Left ventricle myocardium superior (tissue), 1 donor: ENCODE measurements at regions not wholly inside any gene's neighbourhood (a gene's known extent, or its start where the extent isn't known, plus 50 kb on each side); places are given as distances from the start of the nearest gene placed in this dataset.
"Not testable (repeated sequence)": the region's sequence is repeated elsewhere in the genome, so short reads cannot be mapped to it uniquely, and the experiment has no call there.

Source experiments
- ATAC-seq: fragments of 200-7000 bp; cut with Tn5 transposase; one replicate; pipeline ENCODE4 v1.9.1; 2020; ENCODE audit warnings: mild to moderate bottlenecking, moderate library complexity
- DNase-seq: peaks from one replicate; pipeline ENCODE4 v3.0.0-alpha.2; 2020
- intact Hi-C: fragments of 100-400 bp; cut with micrococcal nuclease; formaldehyde crosslinking; loops from one replicate; pipeline ENCODE4 v1.11.0; 2022
- donor health status: DM: no; HTN: yes; CAD: no; lungs with severe emphysema.

DNA sequence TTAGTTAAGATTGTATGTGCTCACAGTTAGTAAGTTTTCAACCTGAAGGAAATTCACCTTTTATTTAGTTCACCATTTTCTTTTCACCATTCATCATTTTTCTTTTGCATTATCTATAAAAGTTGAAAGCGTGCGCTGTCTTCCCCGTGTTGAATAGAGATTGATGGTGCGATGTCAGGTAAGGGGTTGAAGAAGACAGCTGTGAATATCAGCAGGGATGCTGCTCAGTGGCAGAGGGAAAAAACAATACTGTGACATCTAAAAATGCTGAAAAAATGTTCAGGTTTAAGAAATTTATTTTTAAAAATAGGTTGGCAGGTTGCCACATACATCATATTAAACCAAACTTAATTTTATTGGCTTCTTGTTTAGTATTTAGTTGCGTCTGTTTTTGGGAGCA is 815.0 kb downstream of the DTWD2 start:
- intact Hi-C loops, result no loop called here
- DNase-seq (no peak), ATAC-seq (no peak)

DNA sequence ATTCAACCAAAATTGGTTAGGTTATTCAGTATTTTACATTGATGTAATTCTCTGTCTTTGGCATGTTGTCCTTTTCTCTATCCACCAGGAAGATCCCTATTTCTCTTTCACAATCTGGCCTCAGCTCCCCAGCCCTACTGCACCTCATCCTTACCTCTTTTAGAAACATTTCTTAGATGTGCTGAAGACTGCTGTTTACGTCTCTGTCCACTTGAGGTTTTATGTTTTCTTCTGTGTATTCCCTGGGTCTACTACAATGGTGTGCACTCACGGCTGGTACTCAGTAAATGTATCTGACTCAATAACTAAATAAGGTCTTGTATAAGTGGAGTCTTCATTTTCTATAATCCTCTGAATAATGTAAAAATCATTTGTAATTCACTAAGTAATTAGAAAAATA is 822.7 kb downstream of the DTWD2 start:
- intact Hi-C loops, result no loop called here
- no peak for DNase-seq
- ATAC-seq, result no peak

DNA sequence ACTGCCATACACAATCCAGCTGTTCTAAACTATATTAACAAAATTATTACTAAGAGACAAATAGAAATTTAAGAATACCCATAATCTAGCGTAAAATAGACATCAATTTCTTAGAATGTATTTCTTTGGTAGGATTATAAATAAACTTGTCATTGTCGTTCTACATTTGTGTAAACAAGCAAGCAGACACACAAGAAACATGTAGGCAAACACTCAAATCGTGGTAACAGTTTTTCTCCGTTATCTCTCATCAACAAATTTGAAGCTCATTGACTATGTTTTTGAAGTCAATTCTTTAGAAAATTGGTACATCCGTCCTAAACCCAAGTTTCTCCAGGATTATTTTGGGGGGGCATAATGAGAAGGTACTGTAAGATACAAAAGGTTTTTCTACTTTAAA is 832.2 kb downstream of the DTWD2 start:
- ATAC-seq, result no peak
- intact Hi-C loops, result no loop called here
- DNase-seq, result no peak

GRCh38 chr5:118146824-118147223 is 841.5 kb downstream of the DTWD2 start:
- intact Hi-C loops, result no loop called here
- DNase-seq (no peak), ATAC-seq (no peak)

GRCh38 chr5:118144540-118144939 is 843.8 kb downstream of the DTWD2 start:
- no peak for ATAC-seq
- intact Hi-C loops, result no loop called here
- DNase-seq, result no peak

GRCh38 chr5:118139361-118139760 is 849.0 kb downstream of the DTWD2 start:
- DNase-seq, result no peak
- intact Hi-C loops, result no loop called here
- ATAC-seq, result no peak

DNA sequence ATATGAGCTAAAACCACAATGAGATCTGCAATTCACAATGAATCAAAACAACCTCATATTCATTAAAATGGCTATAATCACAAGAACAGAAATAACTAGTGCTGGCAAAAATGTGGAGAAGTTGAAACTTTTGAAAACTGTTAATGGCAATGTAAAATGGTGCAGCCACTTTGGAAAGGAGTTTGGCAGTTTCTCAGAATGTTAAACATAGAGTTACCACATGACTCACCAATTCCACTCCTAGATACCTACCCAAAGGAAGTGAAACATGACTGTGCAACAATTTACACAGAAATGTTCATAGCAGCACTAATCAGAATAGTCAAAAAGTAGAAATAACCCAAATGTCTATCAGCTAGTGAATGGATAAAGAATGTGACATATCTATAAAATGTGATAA is 862.2 kb downstream of the DTWD2 start:
- no peak for ATAC-seq
- intact Hi-C loops, result no loop called here
- no peak for DNase-seq

DNA sequence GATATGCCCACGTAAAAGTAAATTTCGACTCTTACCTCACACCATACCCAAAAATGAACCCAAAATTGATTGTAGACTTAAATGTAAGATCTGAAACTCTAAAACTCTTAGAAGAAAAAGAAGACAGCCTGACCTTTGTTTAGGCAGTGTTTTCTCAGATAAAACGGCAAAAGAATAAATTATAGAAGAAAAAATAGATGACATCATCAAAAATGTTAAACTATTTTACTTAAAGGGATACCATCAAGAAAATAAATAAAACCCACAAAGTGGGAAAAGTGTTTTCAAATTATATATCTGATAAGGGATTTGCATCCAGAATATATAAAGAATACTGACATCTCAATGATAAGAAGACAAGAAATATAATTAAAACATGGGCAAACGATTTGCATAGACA is 862.7 kb downstream of the DTWD2 start:
- ATAC-seq, result no peak
- DNase-seq, result no peak
- intact Hi-C loops, result no loop called here

DNA sequence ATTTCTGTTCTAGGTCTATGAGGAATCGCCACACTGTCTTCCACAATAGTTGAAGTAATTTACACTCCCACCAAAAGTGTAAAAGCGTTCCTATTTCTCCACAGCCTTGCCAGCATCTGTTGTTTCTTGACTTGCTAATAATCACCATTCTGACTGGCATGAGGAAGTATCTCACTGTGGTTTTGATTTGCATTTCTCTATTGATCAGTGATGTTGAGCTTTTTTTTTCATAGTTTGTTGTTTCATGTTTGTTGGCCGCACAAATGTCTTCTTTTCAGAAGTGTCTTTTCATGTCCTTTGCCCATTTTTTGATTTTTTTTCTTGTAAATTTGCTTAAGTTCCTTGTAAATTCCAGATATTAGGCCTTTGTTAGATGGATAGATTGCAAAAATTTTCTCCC is 867.1 kb downstream of the DTWD2 start:
- ATAC-seq (no peak), DNase-seq (no peak)
- intact Hi-C loops, result no loop called here

GRCh38 chr5:118115791-118116190 is 872.6 kb downstream of the DTWD2 start:
- DNase-seq (no peak), ATAC-seq (no peak)
- intact Hi-C loops, result no loop called here

GRCh38 chr5:118111956-118112355 is 876.4 kb downstream of the DTWD2 start:
- intact Hi-C loops, result no loop called here
- DNase-seq (no peak), ATAC-seq (no peak)

DNA sequence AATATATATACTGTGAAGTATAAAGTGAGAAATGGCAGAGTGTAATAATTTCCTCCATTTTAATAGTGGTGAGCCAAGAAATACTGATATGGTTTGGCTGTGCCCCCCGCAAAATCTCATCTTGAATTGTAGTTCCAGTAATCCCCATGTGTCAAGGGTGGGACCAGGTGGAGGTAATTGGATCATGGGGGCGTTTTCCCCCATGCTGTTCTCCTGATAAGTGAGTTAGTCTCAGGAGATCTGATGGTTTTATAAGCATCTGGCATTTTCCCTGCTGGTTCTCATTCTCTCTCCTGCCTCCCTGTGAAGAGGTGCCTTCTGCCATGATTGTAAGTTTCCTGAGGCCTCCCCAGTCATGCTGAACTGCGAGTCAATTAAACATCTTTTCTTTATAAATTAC is 881.1 kb downstream of the DTWD2 start:
- DNase-seq, intact Hi-C loops, ATAC-seq: not testable (repeated sequence)

DNA sequence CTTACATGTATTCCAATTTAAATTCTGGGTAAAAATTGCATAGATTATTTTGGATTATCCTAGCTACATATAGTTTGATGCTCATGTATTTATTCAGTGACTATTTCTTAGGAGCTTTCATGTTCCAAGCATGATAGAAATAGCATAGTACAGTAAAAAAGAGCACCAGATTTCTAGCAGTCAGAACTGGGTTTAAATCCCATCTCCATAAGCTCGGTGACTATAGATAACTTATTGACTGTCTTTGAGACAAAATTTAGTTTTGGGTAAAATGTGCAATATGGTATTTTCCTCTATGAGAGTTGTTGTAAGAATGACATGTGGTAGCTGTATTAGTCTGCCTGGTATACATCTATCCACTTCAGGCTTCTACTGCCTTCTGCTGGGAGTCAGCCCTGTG is 889.6 kb downstream of the DTWD2 start:
- ATAC-seq, result no peak
- no peak for DNase-seq
- intact Hi-C loops, result no loop called here

- DNase-seq, result no peak
- ATAC-seq, result no peak
- intact Hi-C loops, result no loop called here
Measured at GRCh38 chr5:118095115-118095514, 893.2 kb downstream of the DTWD2 start.

DNA sequence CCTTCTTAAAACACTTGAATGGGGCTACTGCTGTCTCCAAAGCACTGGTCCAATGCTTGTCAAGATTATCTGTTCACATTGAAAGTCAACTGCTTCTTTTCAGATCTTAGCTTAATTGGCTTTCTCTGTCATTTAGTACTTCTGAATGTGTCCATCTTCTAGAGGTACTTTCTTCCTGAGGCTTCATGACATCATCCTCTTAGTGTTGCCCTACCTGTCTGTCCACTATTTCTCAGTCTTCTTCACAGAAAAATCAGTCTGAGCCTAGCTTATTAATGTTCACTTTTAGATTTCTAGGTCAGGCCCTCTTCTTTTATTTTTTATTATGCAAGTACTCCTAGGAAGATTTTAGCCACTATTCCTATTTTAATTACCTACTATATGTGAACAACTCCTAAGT is 899.9 kb downstream of the DTWD2 start:
- DNase-seq, result no peak
- no peak for ATAC-seq
- intact Hi-C loops, result no loop called here

GRCh38 chr5:118076490-118076889 is 911.9 kb downstream of the DTWD2 start:
- intact Hi-C loops, result no loop called here
- no peak for ATAC-seq
- DNase-seq, result no peak

DNA sequence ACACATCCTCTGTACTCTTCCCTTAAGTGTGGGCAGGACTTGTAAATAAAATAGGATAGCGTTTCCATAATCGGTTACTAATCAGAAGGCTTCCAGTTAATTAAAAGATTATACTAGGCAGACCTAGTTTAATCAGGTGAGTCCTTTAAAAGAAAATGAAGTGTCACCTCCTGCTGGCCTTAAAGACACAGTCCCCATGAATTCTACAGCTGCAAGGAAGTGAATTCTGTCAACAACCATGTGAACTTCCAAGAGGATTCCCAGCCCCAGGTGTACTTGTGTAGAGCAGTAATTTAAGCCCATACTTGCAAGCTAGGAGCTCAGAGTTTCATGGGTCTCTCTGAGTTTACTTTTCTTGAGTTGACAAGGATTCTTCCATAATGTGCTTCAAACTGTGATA is 918.3 kb downstream of the DTWD2 start:
- ATAC-seq, result no peak
- DNase-seq, result no peak
- intact Hi-C loops, result no loop called here

DNA sequence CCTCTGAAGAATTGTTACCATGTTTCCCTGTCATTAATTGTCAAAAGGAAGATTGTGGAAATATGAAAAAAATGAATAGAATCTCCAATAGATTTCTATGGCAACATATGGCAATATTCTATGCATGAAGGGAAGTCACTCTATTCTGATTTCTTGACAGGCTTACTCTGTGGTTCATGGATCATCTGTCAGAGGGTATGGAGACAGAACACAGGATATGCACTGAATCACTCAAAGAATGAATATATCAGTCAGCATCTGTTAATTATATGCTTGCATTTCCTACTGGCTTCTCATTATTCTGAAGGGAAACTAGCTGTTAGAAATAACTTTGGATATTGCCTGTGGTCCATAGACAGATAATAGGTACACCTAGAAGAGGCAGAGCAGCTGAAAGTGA is 918.9 kb downstream of the DTWD2 start:
- intact Hi-C loops, result no loop called here

GRCh38 chr5:118068886-118069285 is 919.5 kb downstream of the DTWD2 start:
- intact Hi-C loops, result no loop called here
- no peak for DNase-seq
- no peak for ATAC-seq

More for the DNA sequence above, 918.9 kb downstream of the DTWD2 start:
- ATAC-seq (no peak), DNase-seq (no peak)

- ATAC-seq, intact Hi-C loops, DNase-seq: not testable (repeated sequence)
Measured at GRCh38 chr5:118063836-118064235, 924.5 kb downstream of the DTWD2 start.

- DNase-seq, result no peak
- no peak for ATAC-seq
- intact Hi-C loops, result no loop called here
Measured at GRCh38 chr5:118060833-118061232, 927.5 kb downstream of the DTWD2 start.

- intact Hi-C loops, result no loop called here
- no peak for ATAC-seq
Measured at GRCh38 chr5:118052503-118052902, 935.8 kb downstream of the DTWD2 start.

More at GRCh38 chr5:118052503-118052902, 935.8 kb downstream of the DTWD2 start:
- DNase-seq, result no peak
